Gastrocnemius medialis (tissue), 4 donors: ENCODE measurements at regions not wholly inside any gene's neighbourhood (a gene's known extent, or its start where the extent isn't known, plus 50 kb on each side); places are given as distances from the start of the nearest gene placed in this dataset.

Experiments used
- ATAC-seq, 2 donors: fragments of 150-250 bp; one replicate each; pipeline ENCODE4 v1.9.1; 2016
- DNase-seq, 2 donors: peaks; one replicate each; pipeline ENCODE4 v3.0.0-alpha.2; 2019
- H3K27ac ChIP-seq, 4 donors: fragments of 200-600 bp; sonication (generic); 1 replicate in 1 of 4; 2 replicates in 3 of 4; pipeline ENCODE4 v1.5.1; 2016 to 2018; ENCODE audit warnings: mild to moderate bottlenecking in 2 of 4, moderate library complexity in 1 of 4
- H3K27me3 ChIP-seq, 3 donors: fragments of 200-600 bp; sonication (generic) in 2 of 3; 1 replicate in 1 of 3; 2 replicates in 2 of 3; pipeline versions ENCODE4 v1.5.1 to v1.6.0; 2016 to 2019; ENCODE audit warnings: mild to moderate bottlenecking in 1 of 3, moderate library complexity in 1 of 3
- H3K36me3 ChIP-seq, 2 donors: fragments of 200-600 bp; sonication (generic) in 1 of 2; one replicate each; pipeline ENCODE4 v1.5.1; 2017 to 2018
- H3K4me1 ChIP-seq, 2 donors: fragments of 200-600 bp; sonication (generic) in 1 of 2; one replicate each; pipeline ENCODE4 v1.5.1; 2016 to 2017; ENCODE audit warnings: mild to moderate bottlenecking in 2 of 2
- H3K4me3 ChIP-seq, 4 donors: fragments of 200-600 bp; sonication (generic) in 3 of 4; 1 replicate in 1 of 4; 2 replicates in 3 of 4; pipeline ENCODE4 v1.5.1; 2016 to 2019; ENCODE audit warnings: mild to moderate bottlenecking in 2 of 4
- H3K9me3 ChIP-seq, 3 donors: fragments of 200-600 bp; sonication (generic) in 2 of 3; 1 replicate in 1 of 3; 2 replicates in 2 of 3; pipeline ENCODE4 v1.5.1; 2016 to 2019
- POLR2A ChIP-seq, 2 donors: fragments of 450-650 bp; IDR thresholded peaks; one replicate each; pipeline ENCODE4 v1.6.1; 2017; ENCODE audit warnings: antibody characterized with exemption in 2 of 2, mild to moderate bottlenecking in 2 of 2, moderate library complexity in 2 of 2
- in situ Hi-C, 4 donors: fragments of 200-750 bp; cut with MboI; loops; one replicate each; pipeline versions ENCODE4 v1.15.0 to v1.8.0; 2017; ENCODE audit warnings: low sequenced_read_pairs in 4 of 4
- intact Hi-C: fragments of 100-400 bp; cut with DNase I; formaldehyde crosslinking; loops from one replicate; pipeline ENCODE4 v1.15.1; 2023; ENCODE audit warnings: low total_unique reads
- TF ChIP-seq, protein P1 (sequence below), 5 experiments: fragments of 450-650 bp in 3 of 5; fragments of 200-600 bp in 2 of 5; sonication (generic) in 2 of 5; IDR thresholded peaks in 4 of 5; conservative IDR thresholded peaks in 1 of 5; 1 replicate in 4 of 5; 2 replicates in 1 of 5; pipeline ENCODE4 v1.5.1; 2016 to 2019; ENCODE audit warnings: antibody characterized with exemption in 5 of 5, mild to moderate bottlenecking in 3 of 5, moderate library complexity in 3 of 5

DNA sequence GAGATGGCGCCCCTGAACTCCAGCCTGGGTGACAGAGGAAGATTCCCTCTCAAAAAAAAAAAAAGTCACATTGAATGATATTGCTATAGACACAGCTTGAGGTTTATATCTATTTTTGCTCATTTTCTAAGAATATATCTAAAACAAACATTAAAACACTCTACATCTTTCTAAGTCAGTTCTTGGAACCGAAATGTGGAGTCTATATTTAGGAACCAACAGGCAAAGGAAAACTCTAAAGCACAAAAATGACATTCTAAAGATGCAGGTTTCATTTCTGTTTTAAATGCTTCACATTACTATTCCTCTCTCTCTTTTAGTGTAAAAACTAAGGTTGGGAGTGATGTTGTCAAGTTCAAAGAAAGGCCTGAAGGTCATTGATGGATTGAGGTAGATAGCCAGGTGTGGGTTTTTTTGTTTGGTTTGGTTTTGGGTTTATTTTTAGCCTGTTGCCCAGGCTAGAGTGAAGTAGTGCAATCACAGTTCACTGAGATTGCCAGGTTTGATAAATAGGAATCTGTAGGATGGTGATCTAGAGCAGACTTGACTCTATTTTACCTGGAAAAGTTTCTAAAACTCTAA lies 194.0 kb upstream of the RBBP8 start:
- no peak for ATAC-seq
- no peaks in the 10 kb centered on the region for H3K4me1 ChIP-seq
- H3K27me3 ChIP-seq = no peaks in the 10 kb centered on the region
- intact Hi-C loops (no loop called here), in situ Hi-C loops (loop anchor here in 1 of 4 donors (25.0 kb wide), 1 partner anchor 98 kb away; no protein-coding TSS in a partner anchor)
- TF ChIP-seq, protein P1, sequence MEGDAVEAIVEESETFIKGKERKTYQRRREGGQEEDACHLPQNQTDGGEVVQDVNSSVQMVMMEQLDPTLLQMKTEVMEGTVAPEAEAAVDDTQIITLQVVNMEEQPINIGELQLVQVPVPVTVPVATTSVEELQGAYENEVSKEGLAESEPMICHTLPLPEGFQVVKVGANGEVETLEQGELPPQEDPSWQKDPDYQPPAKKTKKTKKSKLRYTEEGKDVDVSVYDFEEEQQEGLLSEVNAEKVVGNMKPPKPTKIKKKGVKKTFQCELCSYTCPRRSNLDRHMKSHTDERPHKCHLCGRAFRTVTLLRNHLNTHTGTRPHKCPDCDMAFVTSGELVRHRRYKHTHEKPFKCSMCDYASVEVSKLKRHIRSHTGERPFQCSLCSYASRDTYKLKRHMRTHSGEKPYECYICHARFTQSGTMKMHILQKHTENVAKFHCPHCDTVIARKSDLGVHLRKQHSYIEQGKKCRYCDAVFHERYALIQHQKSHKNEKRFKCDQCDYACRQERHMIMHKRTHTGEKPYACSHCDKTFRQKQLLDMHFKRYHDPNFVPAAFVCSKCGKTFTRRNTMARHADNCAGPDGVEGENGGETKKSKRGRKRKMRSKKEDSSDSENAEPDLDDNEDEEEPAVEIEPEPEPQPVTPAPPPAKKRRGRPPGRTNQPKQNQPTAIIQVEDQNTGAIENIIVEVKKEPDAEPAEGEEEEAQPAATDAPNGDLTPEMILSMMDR (IDR thresholded peaks at IDR 0.05 in 4 of 5, conservative IDR thresholded peaks at IDR 0.05 in 1 of 5) = no peak
- TF ChIP-seq POLR2A (IDR thresholded peaks at IDR 0.05) = no peak
- no peaks in the 10 kb centered on the region for H3K9me3 ChIP-seq
- no peak for DNase-seq
- no peak overlapping the region for H3K4me3 ChIP-seq
- no peak overlapping the region for H3K27ac ChIP-seq
- H3K36me3 ChIP-seq = no peaks in the 10 kb centered on the region

DNA sequence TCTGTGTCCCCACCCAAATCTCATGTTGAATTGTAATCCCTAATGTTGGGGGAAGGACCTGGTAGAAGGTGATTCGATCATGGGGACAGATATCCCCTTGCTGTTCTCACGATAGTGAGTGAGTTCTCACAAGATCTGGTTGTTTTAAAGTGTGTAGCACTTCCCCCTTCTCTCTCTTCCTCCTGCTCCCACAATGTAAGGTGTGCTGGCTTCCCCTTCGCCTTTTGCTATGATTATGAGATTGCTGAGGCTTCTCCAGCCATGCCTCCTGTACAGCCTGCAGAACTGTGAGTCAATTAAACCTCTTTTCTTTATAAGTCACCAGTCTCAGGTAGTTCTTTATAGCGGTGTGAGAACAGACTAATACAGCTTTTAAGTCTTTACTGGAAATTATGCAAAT lies 193.3 kb upstream of the RBBP8 start:
- in situ Hi-C loops = loop anchor here in 1 of 4 donors (25.0 kb wide), 1 partner anchor 98 kb away; no protein-coding TSS in a partner anchor
- no peak for DNase-seq
- H3K27ac ChIP-seq = no peak overlapping the region
- H3K4me1 ChIP-seq = no peaks in the 10 kb centered on the region
- ATAC-seq = no peak
- H3K36me3 ChIP-seq = no peaks in the 10 kb centered on the region
- intact Hi-C loops = no loop called here
- TF ChIP-seq POLR2A (IDR thresholded peaks at IDR 0.05) = no peak
- TF ChIP-seq, protein P1 (IDR thresholded peaks at IDR 0.05 in 4 of 5, conservative IDR thresholded peaks at IDR 0.05 in 1 of 5) = no peak
- H3K4me3 ChIP-seq = no peak overlapping the region
- H3K9me3 ChIP-seq = no peaks in the 10 kb centered on the region
- no peaks in the 10 kb centered on the region for H3K27me3 ChIP-seq

DNA sequence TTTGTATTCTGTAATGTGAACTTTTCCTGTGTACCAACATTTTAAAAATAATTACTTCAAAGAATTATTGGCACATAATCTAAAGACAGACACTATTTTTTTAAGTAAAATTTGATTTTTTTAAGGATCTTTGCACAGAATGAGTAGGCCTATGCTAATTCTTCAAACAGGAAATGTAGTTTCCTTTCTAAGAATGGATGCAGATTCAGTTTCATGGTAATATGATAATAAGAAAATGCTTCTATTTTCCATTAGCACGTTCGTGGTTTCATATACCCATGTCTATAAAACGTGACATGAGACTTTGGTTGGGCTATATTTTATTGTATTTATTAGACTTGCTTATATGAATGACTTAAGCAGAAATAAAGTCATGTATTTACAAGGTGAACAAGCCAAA lies 191.8 kb upstream of the RBBP8 start:
- Histone ChIP-seq H3K36me3 (no peaks in the 10 kb centered on the region), H3K9me3 (no peaks in the 10 kb centered on the region), H3K4me1 (no peaks in the 10 kb centered on the region), H3K27me3 (no peaks in the 10 kb centered on the region), H3K4me3 (no peak overlapping the region), H3K27ac (no peak overlapping the region)
- no peak for DNase-seq
- intact Hi-C loops (no loop called here), in situ Hi-C loops (loop anchor here in 1 of 4 donors (25.0 kb wide), 1 partner anchor 96 kb away; no protein-coding TSS in a partner anchor)
- TF ChIP-seq, protein P1 (IDR thresholded peaks at IDR 0.05 in 4 of 5, conservative IDR thresholded peaks at IDR 0.05 in 1 of 5) = no peak
- TF ChIP-seq POLR2A (IDR thresholded peaks at IDR 0.05) = no peak
- no peak for ATAC-seq

DNA sequence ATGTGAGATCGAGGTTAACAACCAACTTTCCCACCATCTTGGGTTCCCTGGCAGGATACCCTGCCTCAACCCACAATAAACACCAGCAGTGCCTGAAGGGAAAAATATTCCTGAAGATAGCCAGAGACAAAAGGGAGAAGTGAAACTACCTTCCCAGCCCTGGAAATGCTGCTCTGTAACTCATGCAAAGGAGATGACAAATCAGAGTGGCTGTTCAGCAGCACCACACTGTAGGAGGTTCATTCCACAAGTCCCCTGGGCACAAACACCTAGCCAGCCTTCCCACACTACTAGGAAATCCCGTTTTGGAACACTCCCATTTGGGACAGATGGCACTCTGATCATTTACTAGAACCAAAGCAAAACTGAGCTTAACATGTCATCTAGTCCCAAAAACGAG lies 190.7 kb upstream of the RBBP8 start:
- no peak overlapping the region for H3K4me3 ChIP-seq
- intact Hi-C loops = no loop called here
- no peak overlapping the region for H3K27ac ChIP-seq
- TF ChIP-seq POLR2A (IDR thresholded peaks at IDR 0.05) = no peak
- TF ChIP-seq, protein P1 (IDR thresholded peaks at IDR 0.05 in 4 of 5, conservative IDR thresholded peaks at IDR 0.05 in 1 of 5) = no peak
- in situ Hi-C loops = loop anchor here in 1 of 4 donors (25.0 kb wide), 1 partner anchor 95 kb away; no protein-coding TSS in a partner anchor
- no peaks in the 10 kb centered on the region for H3K36me3 ChIP-seq
- H3K27me3 ChIP-seq = no peaks in the 10 kb centered on the region
- H3K9me3 ChIP-seq = no peaks in the 10 kb centered on the region
- ATAC-seq = no peak
- no peaks in the 10 kb centered on the region for H3K4me1 ChIP-seq
- DNase-seq = no peak

DNA sequence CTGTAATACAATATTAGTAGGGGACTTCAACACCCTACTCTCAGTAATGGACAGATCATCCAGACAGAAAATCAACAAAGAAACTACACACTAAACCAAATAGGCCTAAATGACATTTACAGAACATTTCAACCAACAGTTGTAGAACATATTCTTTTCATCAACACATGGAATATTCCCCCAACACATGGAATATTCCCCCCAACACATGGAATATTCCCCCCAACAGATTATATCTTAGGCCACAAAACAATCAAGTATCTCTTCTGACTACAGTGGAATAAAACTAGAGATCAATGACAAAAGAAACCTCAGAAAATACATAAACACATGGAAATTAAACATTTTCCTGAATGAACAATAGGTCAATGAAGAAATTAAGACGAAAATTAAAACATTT lies 187.2 kb upstream of the RBBP8 start:
- Histone ChIP-seq H3K36me3 (no peaks in the 10 kb centered on the region), H3K4me3 (no peak overlapping the region), H3K4me1 (no peaks in the 10 kb centered on the region), H3K27me3 (no peaks in the 10 kb centered on the region), H3K27ac (no peak overlapping the region), H3K9me3 (no peaks in the 10 kb centered on the region)
- ATAC-seq (no peak), DNase-seq (no peak)
- in situ Hi-C loops (loop anchor here in 1 of 4 donors (25.0 kb wide), 1 partner anchor 91 kb away; no protein-coding TSS in a partner anchor), intact Hi-C loops (no loop called here)
- TF ChIP-seq, protein P1 (IDR thresholded peaks at IDR 0.05 in 4 of 5, conservative IDR thresholded peaks at IDR 0.05 in 1 of 5) = no peak
- no peak for TF ChIP-seq POLR2A (IDR thresholded peaks at IDR 0.05)
